HPDE6-E6E7 (cell line): ENCODE measurements at regions not wholly inside any gene's neighbourhood (a gene's known extent, or its start where the extent isn't known, plus 50 kb on each side); places are given as distances from the start of the nearest gene placed in this dataset.

Experiments
- DNase-seq: peaks from one replicate; pipeline ENCODE4 v3.0.0; 2011; ENCODE audit warnings: missing footprints; ENCODE audit errors: extremely low spot score

DNA sequence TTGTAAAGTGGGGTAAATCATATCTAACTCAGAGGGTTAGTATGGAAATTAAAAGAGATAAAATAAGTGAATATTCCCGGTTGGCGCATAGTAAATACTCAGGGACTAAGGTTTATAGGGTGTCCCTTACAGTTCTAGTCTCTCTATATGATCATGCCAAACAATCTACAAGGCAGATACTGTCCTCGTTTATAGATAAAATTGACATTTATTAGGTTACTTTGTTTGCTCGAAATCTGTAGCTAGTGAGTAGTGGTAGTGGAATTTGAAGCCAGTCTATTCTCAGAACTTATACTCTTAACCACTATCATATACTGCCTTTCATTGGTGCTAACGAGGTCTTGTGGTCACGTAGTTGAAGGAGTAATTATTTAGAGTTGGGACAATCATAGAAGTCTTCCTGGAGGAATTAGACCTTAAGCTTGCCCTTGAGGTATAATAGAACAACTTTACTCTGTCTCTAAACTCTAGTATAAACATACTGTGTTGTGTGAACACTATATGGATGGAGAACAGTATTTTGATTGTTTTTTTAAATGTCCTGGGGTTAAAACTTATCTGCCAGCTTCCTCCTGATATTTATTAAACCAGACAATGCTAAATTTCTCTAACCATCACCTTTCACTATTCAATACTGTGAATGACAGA, 324.0 kb downstream of the STIM2 start:
- DNase-seq, result no peak

DNA sequence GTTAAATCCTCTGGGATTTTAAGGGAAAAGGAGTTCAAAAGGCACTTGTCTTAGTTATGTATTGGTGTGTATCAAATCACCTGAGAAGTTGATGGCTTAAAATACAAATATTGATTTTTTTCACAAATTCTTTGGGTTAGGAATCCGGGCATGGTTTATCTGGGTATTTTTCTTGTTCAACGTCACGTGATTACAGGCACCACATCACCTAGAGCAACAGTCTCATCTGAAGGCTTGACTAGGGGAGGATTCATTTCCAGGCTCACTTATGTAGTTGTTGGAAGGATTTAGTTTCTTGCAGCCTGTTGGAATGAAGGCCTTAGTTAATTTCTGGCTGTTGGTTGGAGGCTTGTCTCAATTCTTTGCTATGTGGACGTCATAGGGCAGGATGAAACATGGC, 326.1 kb downstream of the STIM2 start:
- no peak for DNase-seq

DNA sequence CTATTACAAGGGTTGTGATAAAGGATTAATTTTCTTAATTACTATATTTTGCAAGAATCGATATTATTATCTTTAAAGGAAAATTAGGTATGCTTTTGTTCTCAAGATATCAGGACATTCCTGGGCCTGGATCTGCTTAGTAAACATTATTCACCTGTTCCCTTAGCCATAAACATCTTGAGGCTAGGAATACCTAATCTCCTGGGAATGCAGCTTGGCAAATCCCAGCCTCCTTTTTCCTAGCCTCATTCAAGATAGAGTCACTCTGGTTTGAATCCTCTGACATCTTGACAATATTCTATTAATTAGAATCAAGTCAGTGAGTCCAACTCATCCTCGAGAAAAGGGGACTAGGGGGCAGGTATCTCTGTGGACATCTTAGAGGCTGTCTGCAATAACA, 327.1 kb downstream of the STIM2 start:
- no peak for DNase-seq

DNA sequence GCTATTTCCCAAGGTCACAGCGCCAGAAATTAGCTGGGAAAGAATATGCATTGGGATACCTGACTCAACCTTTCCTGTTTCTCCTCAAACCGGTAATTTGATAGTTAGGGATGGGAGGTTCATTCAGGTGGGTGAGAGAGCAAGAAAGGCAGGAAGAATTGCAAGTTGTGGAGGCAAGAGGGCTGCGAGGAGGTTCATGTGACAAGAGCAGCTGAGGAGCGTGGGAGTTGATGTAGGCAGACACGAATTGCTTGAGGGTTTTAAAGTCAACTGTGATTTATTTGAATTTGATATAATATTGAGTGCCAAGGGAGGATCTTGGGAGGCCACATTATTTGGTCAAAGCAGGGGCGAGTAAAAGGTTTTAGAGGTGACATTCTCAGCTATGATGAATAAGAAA, 329.0 kb downstream of the STIM2 start:
- DNase-seq, result no peak

DNA sequence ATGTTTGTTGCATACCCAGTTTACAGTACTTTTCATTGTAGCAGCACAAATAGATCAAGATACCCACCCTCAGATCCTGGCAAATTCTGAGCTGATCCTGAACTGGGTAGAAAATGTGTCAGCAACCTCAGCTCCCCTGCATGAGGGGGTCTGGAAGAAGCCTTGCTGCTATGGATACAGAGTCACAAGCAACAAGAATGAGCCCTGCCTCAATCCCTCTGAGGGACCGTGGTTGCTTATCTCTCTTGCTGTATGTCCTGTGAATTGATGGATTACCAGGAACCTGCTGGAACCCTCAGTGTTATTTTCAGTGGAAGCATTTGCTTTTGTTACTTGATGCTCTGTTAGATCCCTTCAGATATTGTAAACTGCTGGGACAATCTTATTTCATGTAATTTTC, 331.0 kb downstream of the STIM2 start:
- DNase-seq, result no peak

DNA sequence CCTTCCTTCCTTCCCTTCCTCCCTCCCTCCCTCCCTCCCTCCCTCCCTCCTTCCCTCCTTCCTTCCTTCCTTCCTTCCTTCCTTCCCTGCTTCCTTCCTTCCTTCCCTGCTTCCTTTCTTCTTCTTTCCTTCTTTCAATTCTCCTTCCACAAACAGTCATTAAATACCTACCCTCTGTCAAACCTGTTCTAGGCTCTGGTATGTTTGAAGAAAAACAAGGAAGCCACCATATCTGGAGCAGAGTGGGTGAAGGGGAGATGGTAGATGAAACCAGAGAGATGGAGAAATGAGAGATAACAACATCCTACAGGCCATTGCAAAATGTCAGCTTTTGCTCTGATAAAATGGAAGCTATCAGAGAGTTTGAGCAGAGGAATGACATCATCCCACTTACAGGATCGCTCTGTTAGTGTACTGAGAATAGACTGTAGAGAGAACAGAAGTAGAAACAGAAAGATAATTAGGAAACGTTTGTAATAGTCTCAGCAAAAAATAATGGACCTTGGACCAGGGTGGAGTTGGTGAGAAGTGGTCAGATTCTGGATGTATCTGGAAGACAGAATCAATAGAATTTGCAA, 334.0 kb downstream of the STIM2 start:
- DNase-seq, result no peak

DNA sequence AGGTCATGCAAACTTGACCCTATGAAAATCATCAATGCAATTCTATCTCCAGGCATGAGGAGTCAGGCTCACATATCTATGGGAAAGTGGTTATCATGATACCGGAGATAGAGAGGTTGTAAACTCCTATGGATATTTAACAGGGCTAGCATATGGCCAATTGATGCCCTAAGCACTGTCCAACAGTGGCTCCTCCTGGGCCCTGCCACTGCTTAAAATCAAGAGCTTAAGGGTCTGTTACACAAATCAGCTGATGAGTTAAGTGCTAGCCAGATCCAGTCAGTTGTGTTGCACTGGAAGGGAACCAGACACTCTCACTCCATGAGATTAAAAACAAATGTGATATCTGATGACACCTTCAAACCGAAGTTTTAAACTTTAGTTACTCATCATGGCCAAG, 337.6 kb downstream of the STIM2 start:
- no peak for DNase-seq

DNA sequence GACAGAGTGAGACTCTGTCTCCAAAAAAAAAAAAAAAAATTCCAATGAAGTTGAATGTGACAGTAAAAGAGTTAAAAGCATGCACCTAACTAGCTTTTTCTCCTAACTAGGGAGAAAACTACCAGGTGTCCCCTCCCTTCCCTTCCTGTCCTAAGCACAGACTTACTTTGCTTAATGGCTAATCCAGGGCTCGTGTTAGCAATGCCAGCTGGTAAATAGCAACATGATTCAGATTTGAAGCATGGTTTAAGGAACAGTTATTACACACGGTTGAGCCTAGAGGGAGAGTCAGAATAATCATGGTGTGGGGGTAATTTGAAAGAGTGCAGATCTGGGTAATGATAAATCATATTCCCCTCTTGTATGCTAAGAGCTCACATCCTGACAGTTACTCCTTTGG, 338.3 kb downstream of the STIM2 start:
- no peak for DNase-seq

DNA sequence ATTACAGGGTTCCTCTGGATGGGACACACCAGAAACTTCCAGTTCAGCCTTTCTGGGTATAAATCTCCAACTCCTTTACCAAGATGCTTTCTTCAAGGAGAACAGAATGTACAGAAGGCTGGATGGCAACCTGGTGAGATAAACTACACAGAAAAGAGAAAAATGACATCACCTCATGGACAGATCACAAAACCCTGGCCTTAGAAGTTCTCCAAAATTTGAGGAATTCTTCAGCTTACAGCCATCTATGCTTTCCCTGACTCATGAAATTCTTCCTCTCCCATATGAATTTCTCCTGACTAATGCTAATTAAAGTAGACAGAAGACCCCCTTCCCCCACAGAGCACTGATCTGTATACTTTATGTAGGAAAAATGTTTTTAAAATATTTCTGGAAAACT, 345.4 kb downstream of the STIM2 start:
- no peak for DNase-seq

DNA sequence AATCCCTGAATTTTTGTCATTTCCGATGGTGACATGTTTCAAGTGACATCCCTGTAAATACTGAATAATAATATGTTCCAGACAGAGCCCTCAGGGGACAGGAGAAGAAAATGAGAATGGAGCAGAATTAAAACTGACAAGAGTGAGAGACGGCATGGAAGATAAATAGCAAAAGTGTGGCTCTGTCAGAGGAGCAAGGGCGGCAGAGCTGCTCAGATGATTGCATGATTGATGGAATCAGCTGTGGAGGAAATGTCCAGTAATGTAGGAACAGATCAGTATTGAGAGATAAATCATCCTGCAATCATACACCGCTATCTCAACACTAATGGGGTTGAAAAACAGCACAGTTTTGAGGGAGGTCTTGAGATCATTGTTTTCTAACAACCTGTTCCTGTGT, 350.3 kb downstream of the STIM2 start:
- DNase-seq, result no peak

DNA sequence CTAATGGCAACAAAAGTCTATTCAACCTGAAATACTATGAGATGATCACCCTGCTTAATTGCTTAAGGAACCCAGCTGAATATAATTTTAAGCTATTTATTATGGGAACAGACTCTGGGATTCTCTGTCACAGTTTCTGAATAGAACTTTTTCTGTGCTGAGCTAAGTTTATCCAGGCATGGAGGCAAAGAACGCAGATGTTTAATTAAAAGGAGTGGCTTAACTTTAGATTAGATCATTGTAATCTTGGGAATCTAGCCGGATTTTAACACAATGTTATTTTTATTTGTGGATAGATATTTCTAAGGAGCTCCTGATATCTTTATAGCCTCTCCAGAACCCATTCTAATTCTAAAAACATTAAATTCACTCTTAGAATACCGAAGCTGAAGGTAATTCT, 353.4 kb downstream of the STIM2 start:
- DNase-seq, result no peak

DNA sequence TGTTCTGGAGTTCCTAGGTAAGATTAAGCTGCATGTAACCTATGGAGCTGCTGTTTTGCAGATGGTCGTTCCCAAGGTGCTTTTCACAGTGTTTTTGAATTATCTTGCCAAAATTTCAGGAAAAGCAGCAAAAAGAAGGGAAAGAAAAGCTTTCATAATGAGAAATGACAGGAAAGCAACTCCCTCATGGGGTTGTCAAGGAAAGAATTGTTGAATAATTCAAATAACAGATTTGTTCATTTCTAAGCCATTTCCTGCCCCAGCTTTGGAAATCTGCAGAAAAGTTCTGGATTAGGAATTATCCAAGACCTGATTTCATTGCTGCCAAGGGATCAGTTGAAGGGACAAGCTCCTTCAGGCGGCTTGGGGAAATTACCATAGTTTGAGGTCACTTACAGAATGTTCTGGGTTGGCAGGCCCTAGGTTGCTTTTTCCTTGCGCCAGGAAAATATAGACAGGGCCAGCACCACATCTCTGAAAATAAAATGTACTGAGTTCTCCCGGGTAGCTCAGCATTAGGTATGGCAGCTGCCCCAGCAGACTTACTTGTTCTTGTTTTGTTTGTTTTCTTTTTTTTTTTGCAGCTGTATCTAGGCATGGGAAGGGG, 354.7 kb downstream of the STIM2 start:
- DNase-seq, result no peak

DNA sequence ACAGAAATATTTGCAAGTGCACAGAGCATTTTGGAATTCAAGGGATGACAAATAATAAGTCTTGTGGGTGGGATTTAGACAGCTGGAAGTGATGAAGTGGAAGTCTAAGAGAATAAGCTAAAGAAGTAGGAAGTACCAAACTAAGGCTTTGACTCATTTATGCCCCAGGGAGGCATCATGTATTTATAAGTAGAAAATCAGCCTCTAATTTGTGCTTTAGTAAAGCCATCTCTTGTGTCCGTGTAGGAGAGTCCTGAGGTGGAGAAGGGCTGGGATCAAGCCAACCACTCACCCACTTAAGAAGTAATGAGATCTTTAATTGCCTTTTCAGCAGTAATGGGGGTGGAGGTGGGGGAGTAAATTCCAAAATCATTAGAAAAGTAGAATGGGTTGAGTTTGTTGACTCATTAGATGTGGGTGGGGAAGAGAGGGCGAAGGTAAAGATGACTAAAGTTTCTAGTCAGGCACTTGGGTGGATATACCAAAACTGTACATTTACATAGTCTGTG, 356.7 kb downstream of the STIM2 start:
- DNase-seq, result peak; percentile 26

DNA sequence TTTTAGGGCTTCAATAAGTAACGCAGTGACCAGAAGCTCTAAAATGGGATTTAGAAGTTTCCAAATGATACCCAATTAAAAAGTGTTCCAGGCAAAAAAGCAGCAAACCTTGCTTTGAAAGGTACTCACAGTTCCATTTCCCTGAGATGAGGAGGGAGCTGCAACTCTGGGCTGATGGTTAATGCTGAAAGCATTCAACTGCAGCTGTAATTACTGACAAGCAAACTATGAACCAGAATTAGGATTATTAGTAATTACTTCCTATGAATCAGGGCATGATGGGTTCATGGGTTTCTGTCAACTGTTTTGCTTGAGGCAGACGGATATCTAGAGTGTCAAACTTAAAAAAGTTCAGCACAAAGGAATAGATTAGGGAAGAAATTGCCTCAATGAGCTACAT, 357.4 kb downstream of the STIM2 start:
- DNase-seq, result peak; percentile 14

DNA sequence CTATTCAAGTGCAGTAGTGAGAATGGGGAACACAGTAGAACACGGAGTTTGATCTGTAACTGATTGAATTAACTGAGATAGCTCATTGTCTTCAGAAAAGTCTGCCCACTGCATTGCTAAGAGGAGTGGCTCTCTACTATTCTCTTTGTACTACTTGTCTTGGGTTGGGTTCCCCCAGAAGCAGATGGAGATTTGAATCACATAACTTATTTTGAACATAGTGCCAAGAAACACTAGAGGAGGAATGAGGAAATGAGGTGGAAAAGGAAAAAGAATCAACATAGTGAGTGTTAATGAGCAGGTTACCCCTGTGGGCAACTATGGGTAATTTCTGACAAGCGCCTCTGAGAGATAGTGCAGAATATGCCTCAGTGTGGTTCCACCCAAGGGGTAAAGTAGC, 362.7 kb downstream of the STIM2 start:
- DNase-seq, result no peak

DNA sequence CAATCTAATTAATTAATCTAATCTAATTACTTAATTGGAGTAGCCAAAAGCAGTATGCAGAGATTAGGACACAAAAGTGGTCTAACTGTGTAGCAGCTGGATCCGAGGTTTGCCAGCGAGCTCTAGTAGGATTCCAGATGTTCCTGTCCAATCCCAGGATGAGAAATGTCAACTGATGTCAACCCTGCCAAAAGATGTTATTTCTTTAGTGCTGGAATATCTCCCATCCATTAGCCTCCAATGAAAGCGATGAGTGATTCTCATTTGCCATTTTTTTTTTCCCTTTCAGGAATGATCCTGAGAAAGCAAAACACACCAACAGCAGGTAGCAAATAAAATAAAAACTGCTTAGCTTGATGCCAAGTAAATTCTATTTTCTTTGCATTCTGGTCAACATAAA, 372.9 kb downstream of the STIM2 start:
- DNase-seq, result no peak

DNA sequence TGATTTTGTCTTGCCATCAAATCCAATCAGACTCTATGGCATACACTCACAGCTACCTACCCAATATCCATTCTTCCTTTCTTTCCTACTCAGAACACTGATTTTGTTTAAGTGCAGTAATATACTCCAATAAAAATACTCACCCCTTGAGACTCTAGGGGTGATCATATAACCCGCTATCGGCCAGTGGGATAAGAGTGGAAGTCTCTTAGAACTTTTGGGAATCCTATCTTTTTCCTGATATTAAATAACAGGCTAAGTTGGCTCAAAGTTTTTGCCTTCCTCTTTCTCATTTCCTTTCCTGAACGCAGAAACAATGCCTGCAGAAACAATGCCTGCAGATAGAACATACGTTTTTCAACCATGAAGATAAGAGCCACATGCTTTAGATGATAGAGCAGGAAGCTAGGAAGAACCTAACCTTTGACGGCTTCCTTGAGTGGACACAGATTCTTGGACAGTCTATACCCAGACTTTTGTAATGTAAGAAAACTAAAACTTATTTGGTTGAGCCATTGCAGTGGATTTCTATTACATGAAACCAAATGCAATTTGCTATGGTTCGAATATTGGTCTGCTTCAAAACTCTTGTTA, 373.8 kb downstream of the STIM2 start:
- no peak for DNase-seq

DNA sequence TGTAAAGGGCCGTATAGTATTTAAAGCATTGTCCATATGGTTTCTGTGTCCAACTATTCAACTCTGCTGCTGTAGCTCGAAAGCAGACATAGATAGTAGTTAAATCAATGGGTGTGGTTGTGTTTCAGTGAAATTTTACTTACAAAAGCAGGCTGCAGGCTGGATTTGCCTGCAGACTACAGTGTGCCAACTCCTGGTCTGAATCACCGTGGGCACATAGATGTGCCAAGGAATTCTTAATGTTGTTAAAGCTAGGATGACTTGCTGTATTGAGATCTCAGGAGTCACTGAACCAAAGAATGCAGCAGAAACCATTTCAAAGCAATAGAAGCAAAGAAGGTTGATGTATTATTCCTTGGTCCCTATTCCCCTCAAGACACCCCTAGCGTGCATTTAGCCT, 379.0 kb downstream of the STIM2 start:
- DNase-seq, result no peak

DNA sequence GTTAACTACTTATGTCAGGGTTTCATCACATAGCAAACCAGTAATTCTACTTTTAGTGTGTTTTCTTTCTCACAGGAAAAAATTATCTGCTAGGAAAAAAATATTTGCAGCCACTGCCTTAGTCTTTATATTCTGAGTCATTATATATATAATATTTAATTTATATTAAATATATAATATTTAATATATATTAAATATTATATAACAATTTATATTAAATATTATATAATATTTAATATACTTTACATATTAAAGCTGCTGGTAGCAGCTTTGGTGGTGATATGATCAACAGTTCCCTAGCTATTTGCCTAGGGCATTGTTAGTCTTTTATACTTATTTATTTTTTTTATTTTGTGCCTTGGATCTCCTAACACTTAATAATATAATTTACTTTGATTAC, 381.6 kb downstream of the STIM2 start:
- no peak for DNase-seq

DNA sequence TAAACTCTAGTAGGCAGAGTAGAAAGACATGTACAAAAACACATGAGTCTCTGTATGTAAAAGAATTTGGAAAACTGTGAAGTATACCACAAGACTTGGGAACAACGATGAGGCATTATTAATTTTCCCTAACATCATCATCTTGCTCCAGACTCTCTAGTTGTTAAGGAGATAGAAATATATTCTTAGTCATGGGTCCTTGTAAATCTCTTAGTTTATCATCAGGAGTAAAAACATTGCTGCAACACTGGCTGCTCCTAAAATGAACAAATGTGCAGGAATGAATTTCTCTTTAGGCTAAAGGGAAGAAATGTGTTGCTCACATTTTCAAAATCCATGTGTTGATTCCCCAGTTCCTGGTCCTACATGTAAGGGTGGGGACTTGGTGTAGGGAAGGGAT, 384.6 kb downstream of the STIM2 start:
- no peak for DNase-seq

DNA sequence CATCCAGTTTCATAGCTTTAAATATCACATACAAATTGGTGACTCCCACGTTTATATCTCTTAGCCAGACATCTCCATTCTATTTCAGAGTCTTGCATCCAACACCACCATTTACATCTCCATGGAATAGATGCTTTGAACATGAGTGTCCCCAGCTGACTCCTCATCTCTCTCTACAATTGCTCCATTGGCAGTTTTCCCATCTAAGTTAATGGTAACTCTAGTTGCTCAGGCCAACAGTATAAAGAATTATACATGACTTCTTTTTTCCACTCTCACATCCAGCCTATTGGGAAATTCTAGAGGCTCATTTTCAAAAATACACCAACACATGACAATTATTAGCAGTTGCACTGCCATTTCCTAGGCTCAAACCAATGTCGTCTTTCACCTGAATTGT, 388.2 kb downstream of the STIM2 start:
- DNase-seq, result no peak

DNA sequence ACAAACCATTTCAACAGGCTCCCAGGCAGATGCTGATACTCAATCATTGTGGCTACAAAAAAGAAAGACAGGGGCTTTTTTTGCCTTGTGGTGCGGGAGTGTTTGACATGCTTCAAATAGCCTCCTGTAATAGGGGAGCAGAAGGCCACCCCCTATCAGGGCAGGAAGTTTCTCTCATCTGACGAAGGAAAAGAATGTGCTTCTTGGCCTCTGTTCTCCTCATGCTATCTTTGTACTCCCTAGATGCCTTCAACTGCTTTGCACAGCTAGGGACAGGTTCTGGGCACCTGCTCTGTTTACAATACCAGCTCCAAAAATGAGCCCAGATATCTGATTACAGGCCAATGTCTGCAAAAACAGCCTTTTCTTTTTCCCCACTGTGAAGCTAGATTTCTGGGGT, 391.1 kb downstream of the STIM2 start:
- DNase-seq, result no peak

DNA sequence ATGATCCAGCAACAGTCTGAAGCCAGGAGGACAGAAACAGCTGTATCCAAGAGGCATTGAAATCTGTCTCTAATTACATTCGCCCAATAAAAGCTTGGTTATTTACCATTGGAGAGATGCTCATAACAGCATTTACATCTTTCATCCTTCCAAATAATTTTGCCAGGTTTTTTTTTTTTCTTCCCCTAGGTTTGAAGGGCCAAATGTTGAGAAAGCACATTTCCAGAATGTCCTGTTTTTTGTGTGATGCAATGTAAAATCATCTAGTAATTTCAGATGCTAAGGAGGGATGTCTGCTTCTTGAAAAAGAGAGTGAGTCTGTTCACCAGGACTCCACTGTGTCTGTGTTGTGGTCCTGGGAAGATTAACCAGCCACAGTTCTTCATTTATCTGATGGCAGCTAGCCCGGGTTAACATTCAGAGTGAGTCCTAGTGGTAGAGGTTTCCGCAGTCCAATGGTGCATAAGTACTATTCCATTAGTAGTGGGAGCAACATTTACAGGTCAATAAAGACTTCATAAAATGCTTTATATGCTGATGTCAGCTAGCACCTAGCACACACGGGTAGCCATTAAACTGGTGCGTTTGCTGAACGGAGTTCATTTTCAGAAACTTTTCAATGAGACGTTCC, 406.8 kb downstream of the STIM2 start:
- no peak for DNase-seq
